NCI-H82 (cell line): ENCODE measurements at regions not wholly inside any gene's neighbourhood (a gene's known extent, or its start where the extent isn't known, plus 50 kb on each side); places are given as distances from the start of the nearest gene placed in this dataset.
"Not testable (repeated sequence)": the region's sequence is repeated elsewhere in the genome, so short reads cannot be mapped to it uniquely, and the experiment has no call there.

Source experiments
- DNase-seq: peaks from one replicate; lab custom pipeline; 2025; lab: John Stamatoyannopoulos, UW

DNA sequence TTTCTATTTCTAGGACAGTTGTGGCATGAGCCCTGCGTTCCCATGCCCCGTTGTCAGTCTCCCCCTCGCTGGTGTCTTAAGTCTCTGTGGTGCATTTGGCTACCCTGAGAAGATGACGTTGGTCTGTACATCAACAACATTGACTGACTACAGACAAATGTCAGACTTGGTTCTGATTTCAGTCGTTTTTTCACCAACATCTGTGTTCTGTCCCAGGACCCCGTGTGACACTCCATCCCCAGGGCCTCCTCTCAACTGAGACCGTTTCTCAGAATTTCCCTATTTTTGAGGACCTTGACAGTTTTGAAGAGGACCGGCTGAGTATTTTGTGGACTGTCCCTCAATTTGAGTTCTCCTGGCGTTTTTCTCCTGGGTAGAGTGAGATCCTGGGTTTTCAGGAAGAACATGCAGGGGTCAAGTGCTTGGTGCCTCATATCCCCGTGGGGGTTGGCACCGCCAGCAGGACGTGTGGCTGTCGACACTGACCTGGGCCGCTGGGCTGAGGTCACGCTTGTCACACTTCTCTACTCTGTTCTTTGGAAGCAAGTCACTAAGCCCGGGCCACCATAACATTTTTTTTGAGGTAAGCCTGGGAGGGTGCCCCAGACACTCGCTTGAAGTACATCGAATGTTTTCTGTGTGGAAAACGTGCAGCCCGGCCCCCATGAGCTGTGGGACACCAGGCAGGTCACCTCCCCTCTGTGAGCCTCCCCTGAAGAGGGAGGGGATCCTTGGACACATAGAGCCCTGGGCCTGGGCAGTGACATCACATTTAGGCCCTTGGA, 114.4 kb upstream of the ZNF469 start:
- DNase-seq: not testable (repeated sequence)

DNA sequence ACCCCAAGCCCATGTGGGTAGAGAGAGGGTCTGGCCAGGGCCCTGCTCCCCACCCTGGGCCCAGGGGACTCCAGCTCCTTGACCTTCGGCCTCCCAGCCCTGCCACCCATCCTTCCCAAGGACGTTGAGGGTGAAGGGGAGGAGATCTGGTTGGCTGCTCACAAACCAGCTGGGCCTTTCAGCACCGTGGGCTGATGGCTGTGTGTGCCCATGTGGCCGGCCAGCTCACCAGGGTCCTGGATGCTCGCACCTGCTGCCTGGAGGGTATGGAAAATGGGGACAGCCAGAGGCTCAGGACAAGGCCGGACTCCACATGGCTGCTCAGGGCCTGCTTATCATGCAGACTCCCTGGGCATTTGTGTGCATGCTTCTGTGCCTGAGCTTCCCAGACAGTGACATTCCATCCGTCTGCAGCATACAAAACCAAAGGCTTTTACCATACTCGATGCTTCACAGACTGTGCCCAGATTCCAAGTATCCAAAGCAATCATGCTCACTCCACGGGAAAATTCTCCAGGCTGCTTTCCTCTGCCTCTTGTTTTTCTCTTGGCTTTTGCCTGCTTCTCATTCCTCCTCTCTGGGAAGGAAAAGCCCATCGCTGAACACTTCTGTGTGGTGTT, 112.5 kb upstream of the ZNF469 start:
- DNase-seq: not testable (repeated sequence)

DNA sequence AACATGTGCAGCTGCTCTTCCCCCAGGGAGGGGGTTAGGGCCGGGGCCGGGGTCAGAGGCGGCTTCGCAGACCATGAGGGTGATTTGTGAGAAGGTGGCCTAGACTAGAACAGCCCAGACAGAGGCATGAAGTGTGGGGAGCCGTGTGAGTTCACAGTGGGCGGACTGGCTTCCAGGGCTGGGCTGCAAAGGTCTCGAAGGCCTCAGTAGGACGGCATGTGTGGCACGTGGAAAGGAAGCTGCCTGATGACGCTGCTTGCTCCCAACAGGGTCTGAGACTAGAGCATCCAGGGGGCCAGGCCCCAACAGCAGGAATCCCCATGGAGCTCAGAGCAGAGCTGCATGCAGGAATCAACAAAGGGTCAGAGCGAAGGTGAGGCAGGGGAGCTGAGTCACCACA, 111.5 kb upstream of the ZNF469 start:
- DNase-seq: not testable (repeated sequence)

DNA sequence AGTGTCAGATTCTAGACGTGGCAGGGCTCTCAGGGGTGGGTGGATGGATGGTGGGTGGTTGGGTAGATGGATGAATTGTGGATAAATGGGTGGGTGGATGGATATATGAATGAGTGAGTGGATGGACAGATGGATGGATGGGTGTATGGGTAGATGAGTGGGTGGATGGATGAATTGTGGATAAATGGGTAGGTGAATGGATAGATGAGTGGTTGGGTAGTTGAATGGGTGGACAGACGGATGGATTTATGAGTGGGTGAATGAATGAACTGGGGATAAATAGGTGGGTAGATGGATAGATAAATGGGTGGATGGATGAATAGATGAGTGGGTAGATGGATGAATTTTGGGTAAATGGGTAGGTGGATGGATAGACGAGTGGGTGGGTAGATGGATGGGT, 111.0 kb upstream of the ZNF469 start:
- DNase-seq: not testable (repeated sequence)

DNA sequence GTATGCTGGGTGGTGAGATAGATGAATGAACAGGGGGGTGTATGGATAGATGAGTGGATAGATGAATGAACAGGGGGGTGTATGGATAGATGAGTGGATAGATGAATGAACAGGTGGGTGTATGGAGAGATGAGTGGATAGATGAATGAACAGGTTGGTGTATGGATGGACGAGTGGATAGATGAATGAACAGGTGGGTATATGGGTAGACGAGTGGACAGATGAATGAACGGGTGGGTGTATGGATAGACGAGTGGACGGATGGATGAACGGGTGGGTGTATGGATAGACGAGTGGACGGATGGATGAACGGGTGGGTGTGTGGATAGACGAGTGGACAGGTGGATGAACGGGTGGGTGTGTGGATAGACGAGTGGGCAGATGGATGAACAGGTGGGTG, 110.3 kb upstream of the ZNF469 start:
- DNase-seq: not testable (repeated sequence)

DNA sequence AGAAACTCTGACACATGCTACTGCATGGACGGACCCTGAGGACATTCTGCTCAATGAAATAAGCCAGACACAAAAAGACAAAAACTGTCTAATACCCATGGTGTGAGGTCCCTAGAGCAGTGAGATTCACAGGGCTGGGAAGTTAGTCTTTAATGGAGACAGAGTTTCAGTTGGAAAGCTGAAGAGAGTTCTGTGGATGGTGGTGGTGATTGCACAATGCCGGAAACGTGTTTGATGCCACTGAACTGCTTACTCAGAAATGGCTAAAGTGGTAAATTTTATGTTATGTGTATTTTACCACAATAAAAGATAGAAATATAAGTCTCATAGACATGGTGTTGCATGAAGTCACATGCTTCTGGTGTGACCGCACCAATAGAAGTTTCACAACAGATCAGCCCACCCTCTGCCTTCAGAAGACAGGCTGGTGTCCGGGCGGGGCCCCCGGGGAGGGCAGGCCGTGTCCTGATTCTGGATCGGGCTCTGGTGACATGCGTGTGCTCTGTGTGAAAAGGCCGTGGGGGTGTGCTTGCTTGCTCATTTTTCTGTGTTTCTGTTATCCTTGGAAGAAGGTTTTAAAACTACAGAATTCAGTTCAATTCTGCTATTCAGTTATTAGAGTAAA, 108.5 kb upstream of the ZNF469 start:
- DNase-seq: not testable (repeated sequence)

DNA sequence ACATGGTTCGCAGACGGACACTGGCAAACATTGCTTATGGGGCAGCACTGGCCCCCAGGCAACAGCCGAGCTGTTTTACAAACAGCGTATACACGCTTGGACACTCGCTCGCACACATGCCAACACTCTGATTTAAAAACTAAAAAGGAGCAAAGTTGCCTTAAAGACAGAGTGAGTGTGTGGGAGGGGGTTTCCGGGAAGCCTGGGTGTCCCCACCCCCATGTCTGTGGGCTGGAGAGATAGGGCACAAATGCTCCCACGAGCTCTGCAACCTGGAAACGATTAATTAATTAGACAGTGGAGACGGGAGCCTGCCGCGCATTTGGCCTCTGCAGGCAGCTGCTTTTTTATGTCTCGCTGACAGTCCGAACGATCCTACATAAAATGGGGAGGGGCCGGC, 107.9 kb upstream of the ZNF469 start:
- DNase-seq: no peak

DNA sequence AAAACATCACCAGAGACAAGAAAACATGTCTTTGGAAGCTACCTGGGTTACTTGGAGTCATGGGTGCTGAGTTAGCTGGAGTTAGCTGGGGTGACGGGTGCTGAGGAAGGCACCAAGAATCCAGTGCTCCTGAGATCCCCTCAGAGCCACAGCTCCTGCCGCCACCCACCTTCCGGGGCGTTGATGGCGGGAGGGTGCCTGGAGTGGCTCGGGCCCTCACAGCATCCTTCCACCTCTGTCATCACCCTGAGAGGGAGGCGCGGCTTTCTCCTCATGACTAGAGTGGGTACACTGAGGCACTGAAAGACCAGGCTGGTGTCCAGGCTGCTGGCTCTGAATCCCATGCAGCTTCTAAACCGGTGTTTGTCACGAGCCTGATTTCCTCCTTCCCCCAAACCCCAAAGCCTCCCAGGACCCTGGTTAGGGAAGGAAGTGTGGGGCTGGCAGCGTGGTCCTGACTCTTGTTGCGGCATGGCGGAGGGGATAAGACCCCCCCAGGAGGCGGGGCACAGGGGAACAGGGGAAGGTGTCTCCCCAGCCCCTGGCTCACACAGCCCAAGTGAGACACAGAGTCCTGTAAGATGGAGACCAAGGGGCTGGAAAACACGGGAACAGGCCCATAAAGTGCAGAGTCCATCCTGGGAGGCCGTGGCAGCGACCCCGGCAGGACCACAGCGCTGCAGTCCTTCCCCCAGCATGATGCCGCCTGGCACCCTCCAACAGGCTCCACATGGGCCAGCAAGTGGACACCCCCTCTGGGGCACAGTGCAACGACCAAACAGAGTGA, 107.2 kb upstream of the ZNF469 start:
- DNase-seq: not testable (repeated sequence)

DNA sequence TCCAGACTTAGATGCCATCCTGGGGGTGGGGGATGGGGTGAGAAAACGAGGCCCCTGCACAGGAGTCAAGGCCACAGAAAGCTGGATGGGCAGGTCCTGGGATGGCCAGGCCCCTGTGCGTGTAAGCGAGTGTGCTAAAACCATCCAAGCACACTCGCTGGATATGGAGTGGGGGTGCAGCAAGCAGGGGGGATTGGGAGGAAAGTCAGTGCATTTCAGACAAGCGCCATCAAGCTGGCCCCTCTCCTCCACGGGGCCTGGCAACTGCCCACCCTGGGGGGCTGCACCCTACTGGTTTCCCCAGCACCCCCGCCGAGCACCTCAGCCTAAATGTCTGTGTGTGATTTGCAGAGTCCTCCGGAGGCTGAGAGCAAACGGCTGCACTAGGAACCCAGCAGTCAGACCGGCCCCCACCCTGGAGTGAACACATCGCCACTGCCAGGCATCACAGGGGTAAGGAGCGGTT, 106.6 kb upstream of the ZNF469 start:
- not testable (repeated sequence) for DNase-seq

DNA sequence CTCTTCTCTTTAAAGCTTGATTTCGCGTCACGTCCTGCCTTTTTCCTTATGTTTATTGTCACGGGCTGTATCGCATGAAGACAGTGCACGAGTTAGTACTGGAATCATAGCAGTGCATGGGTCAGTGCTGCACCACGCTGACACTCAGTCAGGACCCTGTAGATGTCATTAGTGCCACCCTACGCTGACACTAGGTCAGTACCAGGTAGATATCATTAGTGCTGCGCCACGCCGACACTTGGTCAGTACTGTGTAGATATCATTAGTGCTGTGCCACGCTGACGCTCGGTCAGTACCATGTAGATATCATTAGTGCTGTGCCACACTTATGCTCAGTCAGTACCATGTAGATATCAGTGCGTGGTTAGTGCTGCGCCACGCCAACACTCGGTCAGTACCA, 106.2 kb upstream of the ZNF469 start:
- no peak for DNase-seq

DNA sequence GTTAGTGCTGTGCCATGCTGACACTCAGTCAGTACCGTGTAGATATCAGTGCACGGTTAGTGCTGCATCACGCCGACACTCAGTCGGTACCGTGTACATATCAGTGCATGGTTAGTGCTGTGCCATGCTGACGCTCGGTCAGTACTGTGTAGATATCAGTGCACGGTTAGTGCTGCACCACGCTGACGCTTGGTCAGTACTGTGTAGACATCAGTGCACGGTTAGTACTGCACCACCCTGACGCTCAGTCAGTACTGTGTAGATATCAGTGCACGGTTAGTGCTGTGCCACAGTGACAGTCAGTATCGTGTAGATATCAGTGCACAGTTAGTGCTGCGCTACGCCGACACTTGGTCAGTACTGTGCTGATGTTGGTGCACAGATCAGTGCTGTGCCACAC, 102.8 kb upstream of the ZNF469 start:
- DNase-seq: no peak

DNA sequence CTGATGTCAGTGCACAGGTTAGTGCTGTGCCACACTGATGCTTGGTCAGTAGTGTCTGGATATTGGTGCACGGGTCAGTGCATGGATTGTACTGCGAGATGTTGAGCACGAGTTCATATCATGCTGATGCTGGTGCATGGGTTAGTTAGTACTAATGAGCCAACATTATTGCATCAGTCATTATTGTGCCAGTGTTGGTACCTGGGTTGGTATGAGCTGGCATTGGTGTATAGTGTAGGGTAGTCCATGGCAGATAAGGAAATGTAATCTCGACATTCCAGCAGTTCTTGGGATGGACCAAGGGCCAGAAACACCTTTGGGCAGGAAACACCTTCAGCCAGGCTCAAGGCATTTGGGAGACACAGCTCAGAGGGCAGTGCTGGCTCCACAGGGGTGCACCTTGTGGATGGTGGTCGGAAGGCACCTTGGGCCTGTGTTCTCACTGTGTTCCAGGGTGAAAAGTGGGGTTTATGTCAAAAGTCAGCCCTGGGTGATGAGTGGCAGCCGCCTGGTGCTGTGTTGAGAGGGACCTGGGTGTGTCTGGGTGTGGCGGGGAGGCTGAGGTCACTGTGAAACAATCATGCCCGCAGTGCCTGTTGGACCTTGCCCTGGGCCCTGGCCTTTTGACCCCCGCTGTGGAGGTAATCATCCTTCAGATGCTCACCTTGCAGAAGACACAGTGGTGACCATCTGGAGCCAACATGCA, 100.7 kb upstream of the ZNF469 start:
- no peak for DNase-seq

DNA sequence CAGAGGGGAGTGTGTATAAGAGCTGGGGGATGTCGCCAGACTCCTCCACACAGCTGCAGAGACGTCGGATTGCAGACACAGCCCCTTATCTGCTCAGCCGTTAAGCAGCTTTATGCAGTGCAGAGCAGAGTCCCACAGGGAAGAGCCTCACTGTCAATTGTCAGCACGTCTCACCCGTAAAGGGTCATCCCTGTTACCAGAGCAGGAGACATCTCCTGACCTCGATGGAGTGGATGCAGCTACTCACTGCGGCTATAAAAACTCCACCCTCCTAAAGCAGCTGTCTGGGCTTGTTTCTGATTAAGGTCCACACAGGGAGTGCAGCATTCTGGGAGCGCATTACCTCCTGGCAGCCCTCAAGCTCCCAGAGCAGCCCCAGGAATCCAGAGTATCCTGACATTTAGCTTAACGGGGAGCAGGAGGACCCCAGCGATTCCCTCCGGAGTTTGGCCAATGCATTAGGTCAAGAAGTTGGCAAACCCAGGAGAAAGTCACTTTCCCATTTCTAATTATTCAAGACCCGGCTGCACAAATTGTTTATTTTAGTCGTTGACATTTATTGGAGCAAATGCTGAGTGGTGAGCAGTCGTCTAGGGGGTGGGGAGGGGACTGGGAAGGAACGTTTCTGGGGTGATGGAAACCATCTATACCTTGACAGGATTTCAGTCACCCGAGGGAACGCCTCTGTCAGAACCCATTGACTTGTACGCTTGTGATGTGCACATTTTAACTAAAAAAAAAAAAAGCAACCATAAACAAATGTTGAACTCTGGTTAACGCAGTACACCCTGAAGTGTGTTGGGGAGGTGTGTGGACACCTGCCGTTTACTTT, 100.0 kb upstream of the ZNF469 start:
- no peak for DNase-seq

DNA sequence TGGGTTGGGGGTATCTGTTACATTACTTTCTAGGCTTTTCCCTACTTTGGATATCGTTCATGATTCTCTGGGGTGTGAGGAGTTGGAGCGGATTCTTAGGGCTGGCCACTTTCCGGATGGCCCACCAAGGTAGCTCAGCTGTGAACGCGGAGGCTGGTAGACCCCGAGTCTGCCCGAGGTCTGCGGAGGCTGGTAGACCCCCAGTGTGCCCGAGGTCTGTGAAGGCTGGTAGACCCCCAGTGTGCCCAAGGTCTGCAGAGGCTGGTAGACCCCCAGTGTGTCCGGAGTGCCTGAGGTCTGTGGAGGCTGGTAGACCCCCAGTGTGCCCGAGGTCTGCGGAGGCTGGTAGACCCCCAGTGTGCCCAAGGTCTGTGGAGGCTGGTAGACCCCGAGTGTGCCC, 99.2 kb upstream of the ZNF469 start:
- no peak for DNase-seq

DNA sequence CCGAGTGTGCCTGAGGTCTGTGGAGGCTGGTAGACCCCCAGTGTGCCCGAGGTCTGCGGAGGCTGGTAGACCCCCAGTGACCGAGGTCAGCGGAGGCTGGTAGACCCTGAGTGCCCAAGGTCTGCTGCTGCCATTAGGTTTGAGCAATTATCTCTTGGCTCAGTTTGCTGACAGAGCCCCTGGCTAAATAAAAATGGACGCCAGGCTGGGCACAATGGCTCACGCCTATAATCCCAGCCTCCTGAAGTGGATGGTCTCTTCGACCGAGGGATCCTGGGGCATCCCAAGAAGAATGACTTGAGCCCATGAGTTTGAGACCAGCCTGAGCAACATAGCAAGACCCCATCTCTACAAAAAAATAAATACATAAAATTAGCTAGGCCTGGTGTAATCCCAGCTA, 98.7 kb upstream of the ZNF469 start:
- no peak for DNase-seq

DNA sequence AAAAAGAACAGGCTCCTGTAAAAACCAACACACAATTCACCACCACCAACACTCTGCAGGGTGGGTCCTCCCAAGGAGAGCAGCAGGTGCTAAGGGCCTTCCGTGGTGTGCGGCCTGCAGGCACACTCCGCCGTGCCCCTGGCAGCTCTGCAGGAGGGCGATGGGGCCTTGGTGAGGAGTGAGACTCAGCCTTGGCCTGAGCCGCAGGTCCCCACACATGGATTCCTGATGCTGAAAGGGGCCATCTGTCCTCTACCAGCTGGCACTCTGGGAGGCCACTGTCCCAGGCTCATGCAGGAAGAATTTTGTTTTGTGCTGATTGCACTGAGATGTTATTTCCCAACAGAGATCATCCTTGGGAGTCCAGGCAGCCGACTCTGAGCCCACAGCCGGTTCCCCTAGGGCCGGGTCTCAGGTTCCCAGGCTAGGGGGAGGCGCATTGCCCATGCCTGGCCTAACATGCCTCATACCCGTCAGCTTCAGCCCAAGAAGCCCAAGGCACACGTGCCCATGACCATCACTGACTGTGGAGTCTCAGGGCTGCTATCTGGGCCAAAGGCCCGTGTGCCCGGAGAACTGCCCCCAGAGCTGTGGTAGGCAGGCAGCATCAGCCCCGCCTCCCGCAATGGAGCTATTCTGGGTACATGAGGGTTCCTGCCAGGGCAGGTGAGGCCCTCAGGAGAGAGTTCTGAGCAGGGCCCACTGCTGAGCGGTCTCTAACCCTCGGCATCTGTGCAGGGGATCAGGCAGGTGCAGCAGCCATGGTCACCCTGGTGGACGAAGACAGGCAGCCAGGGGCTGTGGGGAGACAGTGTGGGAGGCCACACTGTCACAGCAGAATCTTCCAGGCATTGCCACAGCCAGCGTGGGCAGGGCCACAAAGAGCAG, 97.9 kb upstream of the ZNF469 start:
- no peak for DNase-seq

DNA sequence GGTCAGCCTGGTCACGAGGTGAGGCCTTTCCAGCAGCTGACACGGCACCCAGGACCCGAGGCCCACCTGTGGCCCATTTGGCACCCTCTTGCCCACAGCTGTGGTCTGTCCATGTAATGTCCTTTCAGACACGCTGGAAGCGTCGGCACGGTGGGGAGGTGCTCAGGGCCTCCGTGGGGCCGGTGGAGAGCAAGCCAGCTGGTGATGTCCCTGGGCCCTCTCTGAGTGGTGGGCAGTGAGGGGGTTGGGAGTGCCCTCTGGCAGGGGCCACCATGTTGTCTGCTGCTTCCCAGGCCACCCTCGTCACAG, 97.3 kb upstream of the ZNF469 start:
- DNase-seq: no peak

DNA sequence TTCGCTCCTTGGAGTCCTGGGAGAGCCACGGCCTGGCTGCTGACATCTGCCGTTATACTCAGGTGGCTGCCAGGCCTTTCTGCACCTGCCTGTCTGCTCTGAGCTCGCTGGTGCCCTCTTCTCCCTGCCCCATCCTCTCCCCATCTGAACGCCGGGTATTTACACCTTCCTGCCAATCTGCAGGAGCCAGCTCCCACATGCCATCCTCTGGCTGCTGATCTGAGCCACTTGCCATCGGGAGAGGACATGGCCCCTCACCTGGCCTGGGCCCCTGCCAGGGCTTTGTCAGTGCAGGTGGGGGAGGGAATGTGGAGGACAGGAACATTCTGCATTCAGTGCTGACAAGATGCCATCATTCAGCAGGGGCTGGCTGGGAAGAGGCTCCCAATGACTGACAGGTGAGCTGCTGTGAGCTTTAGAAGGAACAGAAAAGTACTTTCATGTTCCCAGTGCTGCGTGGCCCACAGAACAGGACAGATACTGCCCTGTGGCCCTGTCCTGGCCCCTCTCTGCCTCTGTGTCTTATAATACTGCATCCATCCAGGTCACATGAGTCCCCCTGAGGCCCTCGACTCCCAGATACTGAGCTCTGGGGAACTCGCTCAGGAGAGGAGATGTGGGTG, 96.3 kb upstream of the ZNF469 start:
- DNase-seq: no peak

DNA sequence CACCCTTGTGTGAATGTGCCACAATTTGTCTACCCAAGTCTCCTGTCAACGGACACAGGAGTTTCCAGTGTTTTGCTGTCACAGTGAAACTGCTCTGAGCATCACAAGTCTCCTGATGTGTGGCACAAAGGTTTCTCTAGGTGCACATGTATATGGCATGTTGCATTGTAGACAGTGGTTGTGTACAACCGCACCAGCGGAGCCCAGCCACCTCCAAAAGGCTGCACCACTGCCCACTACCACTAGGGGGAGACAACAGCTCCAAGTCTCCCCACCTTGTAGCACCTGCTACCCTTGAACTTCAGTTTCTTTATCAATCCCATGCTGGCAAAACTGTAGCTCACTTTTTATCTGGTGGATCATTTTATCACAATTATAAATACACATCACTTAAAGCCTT, 95.5 kb upstream of the ZNF469 start:
- DNase-seq: peak; percentile 1

DNA sequence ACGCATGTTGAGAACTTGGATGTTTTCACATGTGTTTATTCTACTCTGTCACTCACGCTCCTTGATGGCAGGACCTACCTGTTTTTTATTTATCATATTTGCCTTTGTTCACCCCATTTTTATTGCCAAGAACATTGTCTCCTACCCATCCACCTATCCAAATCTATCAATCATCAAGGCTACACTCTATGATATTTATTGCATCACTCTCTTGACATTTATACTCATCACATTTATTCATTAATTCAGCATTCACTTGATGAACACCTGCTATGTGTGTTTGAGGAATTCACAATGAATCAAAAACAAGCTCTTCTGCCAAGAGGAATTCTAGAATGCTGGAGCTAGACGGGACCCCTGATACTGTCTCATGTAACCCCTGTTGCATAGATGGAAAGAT, 94.5 kb upstream of the ZNF469 start:
- DNase-seq: no peak
